ENCODE measurements at regions not wholly inside any gene's neighbourhood (a gene's known extent, or its start where the extent isn't known, plus 50 kb on each side); places are given as distances from the start of the nearest gene placed in this dataset.

GRCh38 chr2:46850742-46851141, 64.9 kb downstream of the MCFD2 start:
- DNase-seq = no peak

- no peak for DNase-seq
These were observed 65.7 kb downstream of the MCFD2 start for GRCh38 chr2:46849721-46850556.

- no peak for DNase-seq
These were observed 66.4 kb downstream of the MCFD2 start for GRCh38 chr2:46849046-46849715.

- DNase-seq = no peak
These were observed 67.2 kb downstream of the MCFD2 start for GRCh38 chr2:46848447-46848846.

- no peak for DNase-seq
These were observed 67.7 kb downstream of the MCFD2 start for GRCh38 chr2:46847726-46848412.

GRCh38 chr2:46847185-46847710, 68.4 kb downstream of the MCFD2 start:
- DNase-seq = peak; percentile 69

GRCh38 chr2:46846536-46846935, 69.1 kb downstream of the MCFD2 start:
- DNase-seq = no peak

GRCh38 chr2:46845542-46846486, 69.8 kb downstream of the MCFD2 start:
- no peak for DNase-seq

- DNase-seq = no peak
These were observed 71.2 kb downstream of the MCFD2 start for GRCh38 chr2:46844443-46844842.

- DNase-seq = no peak
These were observed 71.6 kb downstream of the MCFD2 start for GRCh38 chr2:46844034-46844433.

GRCh38 chr2:46843316-46843715, 72.3 kb downstream of the MCFD2 start:
- DNase-seq = no peak

- no peak for DNase-seq
These were observed 72.7 kb downstream of the MCFD2 start for GRCh38 chr2:46842876-46843275.

- DNase-seq = no peak
These were observed 74.0 kb downstream of the MCFD2 start for GRCh38 chr2:46841621-46842020.

GRCh38 chr2:46839045-46839444, 76.6 kb downstream of the MCFD2 start:
- DNase-seq = no peak

- DNase-seq = no peak
These were observed 77.9 kb downstream of the MCFD2 start for GRCh38 chr2:46837704-46838103.

GRCh38 chr2:46837112-46837454, 78.5 kb downstream of the MCFD2 start:
- no peak for DNase-seq

GRCh38 chr2:46836295-46837111, 79.1 kb downstream of the MCFD2 start:
- no peak for DNase-seq

GRCh38 chr2:46835520-46835919, 80.1 kb downstream of the MCFD2 start:
- no peak for DNase-seq

GRCh38 chr2:46832543-46832942, 83.1 kb downstream of the MCFD2 start:
- no peak for DNase-seq

- DNase-seq = no peak
These were observed 83.7 kb downstream of the MCFD2 start for GRCh38 chr2:46831869-46832265.

GRCh38 chr2:46831051-46831868, 84.3 kb downstream of the MCFD2 start:
- no peak for DNase-seq

Data from NCI-H1694 (cell line).